ENCODE measurements at regions not wholly inside any gene's neighbourhood (a gene's known extent, or its start where the extent isn't known, plus 50 kb on each side); places are given as distances from the start of the nearest gene placed in this dataset.
"Not testable (repeated sequence)": the region's sequence is repeated elsewhere in the genome, so short reads cannot be mapped to it uniquely, and the experiment has no call there.

DNA sequence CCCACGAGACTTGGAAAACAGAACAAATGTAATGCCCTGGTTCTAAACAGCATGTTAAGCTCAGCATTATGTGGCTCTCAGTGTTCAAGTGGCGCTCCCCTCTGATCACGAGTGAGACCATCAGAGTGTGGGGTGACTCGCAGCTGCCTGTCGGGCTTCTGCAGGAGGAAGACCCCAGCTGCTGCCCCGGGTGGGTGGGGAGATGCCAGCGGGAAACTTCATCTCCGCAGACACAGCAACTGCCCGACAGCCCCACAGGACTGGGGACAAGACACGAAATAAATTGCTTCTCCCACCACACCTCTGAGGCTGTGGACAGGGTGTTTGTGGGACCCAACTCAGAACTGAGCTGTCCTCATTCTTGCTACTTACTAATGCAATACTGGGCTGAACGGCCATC is 126.3 kb upstream of the KIF5B start:
- no peak overlapping the region for H3K27ac ChIP-seq
- no peak overlapping the region for H3K4me3 ChIP-seq
- no peaks in the 10 kb centered on the region for H3K27me3 ChIP-seq (ENCODE audit: insufficient read depth in 3 of 3, low read length in 2 of 3)
- TF ChIP-seq, protein P1, sequence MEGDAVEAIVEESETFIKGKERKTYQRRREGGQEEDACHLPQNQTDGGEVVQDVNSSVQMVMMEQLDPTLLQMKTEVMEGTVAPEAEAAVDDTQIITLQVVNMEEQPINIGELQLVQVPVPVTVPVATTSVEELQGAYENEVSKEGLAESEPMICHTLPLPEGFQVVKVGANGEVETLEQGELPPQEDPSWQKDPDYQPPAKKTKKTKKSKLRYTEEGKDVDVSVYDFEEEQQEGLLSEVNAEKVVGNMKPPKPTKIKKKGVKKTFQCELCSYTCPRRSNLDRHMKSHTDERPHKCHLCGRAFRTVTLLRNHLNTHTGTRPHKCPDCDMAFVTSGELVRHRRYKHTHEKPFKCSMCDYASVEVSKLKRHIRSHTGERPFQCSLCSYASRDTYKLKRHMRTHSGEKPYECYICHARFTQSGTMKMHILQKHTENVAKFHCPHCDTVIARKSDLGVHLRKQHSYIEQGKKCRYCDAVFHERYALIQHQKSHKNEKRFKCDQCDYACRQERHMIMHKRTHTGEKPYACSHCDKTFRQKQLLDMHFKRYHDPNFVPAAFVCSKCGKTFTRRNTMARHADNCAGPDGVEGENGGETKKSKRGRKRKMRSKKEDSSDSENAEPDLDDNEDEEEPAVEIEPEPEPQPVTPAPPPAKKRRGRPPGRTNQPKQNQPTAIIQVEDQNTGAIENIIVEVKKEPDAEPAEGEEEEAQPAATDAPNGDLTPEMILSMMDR (IDR thresholded peaks at IDR 0.05) = no peak
- ATAC-seq (no peak), DNase-seq (no peak)
- no peaks in the 10 kb centered on the region for H3K36me3 ChIP-seq (ENCODE audit: insufficient read depth in 1 of 2, low read depth in 1 of 2)
- no peaks in the 10 kb centered on the region for H3K9me3 ChIP-seq
- no peaks in the 10 kb centered on the region for H3K4me1 ChIP-seq
- WGBS, 3 donors = 60 to 66% (median 63%) methylated on average over 11 of the region's 11 CpGs
- intact Hi-C loops (cut with DNase I) = no loop called here

DNA sequence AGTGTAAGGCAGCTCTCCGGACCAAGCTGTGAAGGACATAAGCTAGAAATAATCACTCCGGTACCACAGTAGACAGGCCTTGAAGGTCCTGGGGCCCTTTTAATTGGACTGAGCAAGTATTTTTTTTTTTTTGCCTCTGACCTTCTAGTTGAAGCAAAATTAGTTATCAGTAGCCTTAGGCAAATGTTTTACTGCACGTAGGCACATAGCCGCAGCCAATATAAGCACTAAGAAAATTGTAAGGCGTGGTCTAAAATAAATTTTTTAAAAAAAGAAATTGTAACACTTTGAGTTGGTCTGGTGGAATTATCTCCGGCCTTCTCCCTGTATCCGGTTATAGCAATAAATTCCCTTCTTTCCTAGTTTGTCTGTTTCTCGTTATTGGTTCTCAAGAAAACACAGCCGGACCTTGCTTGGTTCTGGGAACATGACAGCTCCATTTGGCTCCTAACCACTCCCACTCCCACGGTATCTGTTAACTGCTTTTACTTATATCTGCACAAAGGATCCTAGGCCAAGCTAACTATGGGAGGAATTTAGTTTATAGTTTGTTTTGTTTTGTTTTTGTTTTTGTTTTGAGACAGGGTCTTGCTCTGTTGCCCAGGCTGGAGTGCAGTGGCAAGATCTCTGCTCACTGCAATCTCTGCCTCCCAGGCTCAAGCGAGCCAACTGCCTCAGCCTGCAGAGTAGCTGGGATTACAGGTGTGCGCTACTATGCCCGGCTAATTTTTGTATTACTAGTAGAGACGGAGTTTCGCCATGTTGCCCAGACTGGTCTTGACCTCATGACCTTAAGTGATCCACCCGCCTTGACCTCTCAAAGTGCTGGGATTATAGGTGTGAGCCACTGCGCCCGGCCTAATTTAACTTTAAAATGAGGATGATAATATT is 124.4 kb upstream of the KIF5B start:
- Histone ChIP-seq H3K9me3 (no peaks in the 10 kb centered on the region), H3K4me1 (no peaks in the 10 kb centered on the region), H3K36me3 (ENCODE audit: insufficient read depth in 1 of 2, low read depth in 1 of 2) (no peaks in the 10 kb centered on the region), H3K27ac (no peak overlapping the region), H3K27me3 (ENCODE audit: insufficient read depth in 3 of 3, low read length in 2 of 3) (no peaks in the 10 kb centered on the region), H3K4me3 (no peak overlapping the region)
- TF ChIP-seq, protein P1 (IDR thresholded peaks at IDR 0.05) = no peak
- no peak for DNase-seq
- 89 to 94% (median 89%) methylated on average over 18 of the region's 18 CpGs for WGBS, 3 donors
- intact Hi-C loops (cut with DNase I) = no loop called here
- no peak for ATAC-seq

DNA sequence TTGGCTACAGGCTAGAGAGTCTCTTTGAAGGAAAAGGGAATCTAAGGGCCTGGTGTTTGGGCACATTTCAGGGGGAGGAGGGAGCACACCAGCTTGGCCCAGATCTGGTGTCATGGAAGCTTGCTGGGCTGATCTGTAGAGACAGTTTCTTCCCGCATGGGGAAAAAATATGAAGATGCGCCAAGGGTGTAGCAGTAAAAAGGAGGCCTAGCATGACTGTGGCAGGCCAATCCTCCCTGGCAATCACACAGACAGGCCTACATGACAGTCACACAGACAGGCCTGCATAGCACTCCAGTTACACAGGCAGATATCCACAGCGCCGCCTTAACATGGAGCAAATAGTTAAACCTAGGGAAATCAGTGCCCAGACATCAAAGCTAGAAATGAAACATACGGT is 123.6 kb upstream of the KIF5B start:
- no peaks in the 10 kb centered on the region for H3K4me1 ChIP-seq
- TF ChIP-seq, protein P1 (IDR thresholded peaks at IDR 0.05) = no peak

DNA sequence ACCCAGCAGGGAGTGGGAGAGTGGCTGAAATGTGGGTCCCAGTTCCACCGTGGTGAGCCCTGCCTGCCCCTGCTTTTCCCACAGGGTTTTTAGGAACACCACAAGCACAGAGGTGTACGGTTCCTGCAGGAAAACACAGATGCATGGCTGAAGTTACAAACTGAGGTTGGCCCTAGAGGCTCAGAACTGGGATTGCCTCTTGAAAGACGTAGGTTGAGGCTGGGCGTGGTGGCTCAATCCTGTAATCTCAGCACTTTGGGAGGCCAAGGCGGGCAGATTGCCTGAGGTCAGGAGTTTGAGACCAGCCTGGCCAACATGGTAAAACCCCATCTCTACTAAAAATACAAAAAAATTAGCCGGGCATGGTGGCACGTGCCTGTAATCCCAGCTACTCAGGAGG is 121.4 kb upstream of the KIF5B start:
- H3K27ac ChIP-seq; H3K27me3 ChIP-seq (ENCODE audit: insufficient read depth in 3 of 3, low read length in 2 of 3); H3K9me3 ChIP-seq; DNase-seq; H3K36me3 ChIP-seq (ENCODE audit: insufficient read depth in 1 of 2, low read depth in 1 of 2); H3K4me3 ChIP-seq; ATAC-seq; H3K4me1 ChIP-seq; intact Hi-C loops (cut with DNase I): not testable (repeated sequence)
- 90 to 97% (median 94%) methylated on average over 7 of the region's 7 CpGs for WGBS, 3 donors

More for the DNA sequence above, 123.6 kb upstream of the KIF5B start:
- no peaks in the 10 kb centered on the region for H3K9me3 ChIP-seq
- no peak overlapping the region for H3K4me3 ChIP-seq
- H3K27me3 ChIP-seq (ENCODE audit: insufficient read depth in 3 of 3, low read length in 2 of 3) = no peaks in the 10 kb centered on the region
- DNase-seq = no peak
- WGBS, 3 donors = 85 to 93% (median 86%) methylated on average over 5 of the region's 5 CpGs
- intact Hi-C loops (cut with DNase I) = no loop called here
- ATAC-seq = no peak
- no peak overlapping the region for H3K27ac ChIP-seq
- no peaks in the 10 kb centered on the region for H3K36me3 ChIP-seq (ENCODE audit: insufficient read depth in 1 of 2, low read depth in 1 of 2)

DNA sequence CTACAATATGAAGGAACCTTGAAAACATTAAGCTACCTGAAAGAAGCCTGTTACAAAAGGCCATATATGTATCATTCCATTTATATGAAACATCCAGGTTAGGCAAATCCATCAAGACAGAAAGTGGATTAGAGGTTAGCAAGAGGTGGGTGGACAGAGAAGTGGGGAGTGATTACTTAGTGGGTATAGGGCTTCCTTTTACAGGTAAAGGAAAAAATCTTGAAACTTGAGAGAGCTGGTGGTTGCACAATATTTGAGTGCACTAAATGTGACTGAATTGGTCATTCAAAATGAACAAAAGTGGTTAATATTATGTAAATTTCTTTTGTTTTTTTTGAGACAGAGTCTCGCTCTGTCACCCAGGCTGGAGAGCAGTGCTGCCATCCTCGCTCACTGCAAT is 119.4 kb upstream of the KIF5B start:
- Histone ChIP-seq H3K9me3 (no peaks in the 10 kb centered on the region), H3K4me1 (no peaks in the 10 kb centered on the region), H3K27me3 (ENCODE audit: insufficient read depth in 3 of 3, low read length in 2 of 3) (no peaks in the 10 kb centered on the region), H3K4me3 (no peak overlapping the region), H3K27ac (no peak overlapping the region), H3K36me3 (ENCODE audit: insufficient read depth in 1 of 2, low read depth in 1 of 2) (no peaks in the 10 kb centered on the region)
- DNase-seq = no peak
- TF ChIP-seq, protein P1 (IDR thresholded peaks at IDR 0.05) = no peak
- intact Hi-C loops (cut with DNase I) = no loop called here
- 95 to 100% (median 96%) methylated on average over 2 of the region's 2 CpGs for WGBS, 3 donors
- no peak for ATAC-seq
